OCI-LY7 (cell line): ENCODE measurements at regions not wholly inside any gene's neighbourhood (a gene's known extent, or its start where the extent isn't known, plus 50 kb on each side); places are given as distances from the start of the nearest gene placed in this dataset.

Experiments used
- BruUV-seq: library from RNA; stranded (reverse); fragments of 400-500 nt; replicated peaks from 2 replicates; lab custom pipeline; 2021; lab: Mats Ljungman, UMichigan
- CTCF ChIA-PET: fragments of 300-600 bp; sonication (Branson Sonifier 250); formaldehyde crosslinking; loops from one replicate; lab custom pipeline; 2022; ENCODE audit warnings: antibody characterized with exemption; ENCODE audit not compliant: unreplicated experiment; lab: Charles Lee
- POLR2A ChIA-PET: fragments of 300-600 bp; sonication (Branson Sonifier 250); formaldehyde crosslinking; loops from one replicate; lab custom pipeline; 2022; ENCODE audit warnings: antibody characterized with exemption; lab: Charles Lee
- DNase-seq: peaks from one replicate; pipeline ENCODE4 v3.0.0-alpha.2; 2015; ENCODE audit warnings: low spot score
- H2AFZ ChIP-seq: fragments of 200-600 bp; sonication (generic), shearing (Covaris generic); 2 replicates; pipeline ENCODE4 v1.6.1; 2014; ENCODE audit warnings: mild to moderate bottlenecking, antibody characterized with exemption, low read length, moderate library complexity
- H3K27ac ChIP-seq: fragments of 200-600 bp; sonication (generic); 2 replicates; pipeline ENCODE4 v1.5.1; 2014; ENCODE audit warnings: mixed run types, low read depth, mild to moderate bottlenecking, moderate library complexity, low read length, inconsistent platforms; ENCODE audit not compliant: poor library complexity, severe bottlenecking
- H3K36me3 ChIP-seq: fragments of 200-600 bp; sonication (generic); 2 replicates; pipeline ENCODE4 v1.6.1; 2014; ENCODE audit warnings: mild to moderate bottlenecking, antibody characterized with exemption, low read length, moderate library complexity, mixed read lengths; ENCODE audit not compliant: insufficient read depth
- H3K4me1 ChIP-seq: fragments of 200-600 bp; sonication (generic); 2 replicates; pipeline ENCODE4 v1.5.1; 2014; ENCODE audit warnings: mild to moderate bottlenecking, low read length; ENCODE audit not compliant: insufficient read depth, poor library complexity, severe bottlenecking
- H3K4me2 ChIP-seq: fragments of 200-600 bp; sonication (generic); 2 replicates; pipeline ENCODE4 v1.6.1; 2014; ENCODE audit warnings: mild to moderate bottlenecking, low read length
- H3K4me3 ChIP-seq: fragments of 200-600 bp; sonication (generic); 2 replicates; pipeline ENCODE4 v1.5.1; 2014; ENCODE audit warnings: mild to moderate bottlenecking, low read depth, low read length; ENCODE audit not compliant: poor library complexity, severe bottlenecking
- H3K79me2 ChIP-seq: fragments of 200-600 bp; sonication (generic); 2 replicates; pipeline ENCODE4 v1.6.1; 2016; ENCODE audit warnings: low read depth, mild to moderate bottlenecking, low read length, moderate library complexity, mixed read lengths; ENCODE audit not compliant: insufficient read depth
- H3K9me2 ChIP-seq: fragments of 200-600 bp; sonication (generic); 2 replicates; pipeline ENCODE4 v1.6.1; 2016; ENCODE audit warnings: mild to moderate bottlenecking, low read length, mixed read lengths; ENCODE audit not compliant: insufficient read depth
- H3K9me3 ChIP-seq: fragments of 200-600 bp; sonication (generic); 2 replicates; pipeline ENCODE4 v1.6.1; 2014; ENCODE audit warnings: mild to moderate bottlenecking, mixed run types, low read length, mixed read lengths
- H4K20me1 ChIP-seq: fragments of 200-600 bp; sonication (generic); 2 replicates; pipeline ENCODE4 v1.6.1; 2014; ENCODE audit warnings: mild to moderate bottlenecking, antibody characterized with exemption, low read length, moderate library complexity, mixed read lengths; ENCODE audit not compliant: insufficient read depth
- CTCF ChIP-seq: fragments of 200-600 bp; sonication (generic); conservative IDR thresholded peaks from 2 replicates; pipeline ENCODE4 v1.5.1; 2014; ENCODE audit warnings: mild to moderate bottlenecking, antibody characterized with exemption, low read length, moderate library complexity, mixed read lengths
- EZH2phosphoT487 ChIP-seq: fragments of 200-600 bp; sonication (generic); IDR thresholded peaks from 2 replicates; pipeline ENCODE4 v1.6.1; 2018; ENCODE audit warnings: low read depth, borderline replicate concordance, mild to moderate bottlenecking, mixed run types, antibody characterized with exemption, low read length, moderate library complexity, mixed read lengths
- intact Hi-C: fragments of 100-400 bp; cut with micrococcal nuclease; formaldehyde crosslinking; loops from one replicate; pipeline ENCODE4 v1.10.0; 2022; ENCODE audit not compliant: unreplicated experiment

GRCh38 chr5:6046296-6046967 is 331.9 kb downstream of the MED10 start:
- H3K9me3 ChIP-seq, result no peaks in the 10 kb centered on the region
- H3K27ac ChIP-seq, result no peak overlapping the region
- H3K4me2 ChIP-seq, result no peak overlapping the region
- no peak overlapping the region for H3K4me3 ChIP-seq
- H2AFZ ChIP-seq, result no peak overlapping the region
- CTCF ChIA-PET, result no interaction called here
- no peak for TF ChIP-seq CTCF
- TF ChIP-seq EZH2phosphoT487, result no peak
- H3K9me2 ChIP-seq, result no peaks in the 10 kb centered on the region
- no peaks in the 10 kb centered on the region for H3K79me2 ChIP-seq
- H3K4me1 ChIP-seq, result no peaks in the 10 kb centered on the region
- no TSS peak for BruUV-seq
- no peaks in the 10 kb centered on the region for H4K20me1 ChIP-seq
- no peak for DNase-seq
- H3K36me3 ChIP-seq, result no peaks in the 10 kb centered on the region
- POLR2A ChIA-PET, result interaction anchor here (0.6 kb wide), 1 partner anchor 21 kb away, joined by 3 read pairs; no protein-coding TSS in a partner anchor
- intact Hi-C loops, result no loop called here

- CTCF ChIA-PET, result no interaction called here
- BruUV-seq, result no TSS peak
Observed at GRCh38 chr5:6043491-6044310, 334.6 kb downstream of the MED10 start.

More at GRCh38 chr5:6043491-6044310, 334.6 kb downstream of the MED10 start:
- no peak for DNase-seq
- H2AFZ ChIP-seq, result no peak overlapping the region
- H3K4me1 ChIP-seq, result no peaks in the 10 kb centered on the region
- intact Hi-C loops, result no loop called here
- H3K36me3 ChIP-seq, result no peaks in the 10 kb centered on the region
- H3K79me2 ChIP-seq, result no peaks in the 10 kb centered on the region
- POLR2A ChIA-PET, result no interaction called here
- H3K9me2 ChIP-seq, result no peaks in the 10 kb centered on the region
- TF ChIP-seq CTCF, result no peak
- TF ChIP-seq EZH2phosphoT487, result no peak
- no peak overlapping the region for H3K4me2 ChIP-seq
- no peaks in the 10 kb centered on the region for H4K20me1 ChIP-seq
- H3K9me3 ChIP-seq, result no peaks in the 10 kb centered on the region
- no peak overlapping the region for H3K27ac ChIP-seq
- H3K4me3 ChIP-seq, result no peak overlapping the region
